G401 (cell line): ENCODE measurements at regions not wholly inside any gene's neighbourhood (a gene's known extent, or its start where the extent isn't known, plus 50 kb on each side); places are given as distances from the start of the nearest gene placed in this dataset.
"Not testable (repeated sequence)": the region's sequence is repeated elsewhere in the genome, so short reads cannot be mapped to it uniquely, and the experiment has no call there.

Source experiments
- DNase-seq: peaks from one replicate; pipeline ENCODE4 v3.0.0-alpha.2; 2015; ENCODE audit warnings: low spot score
- in situ Hi-C: cut with HindIII; loops from 2 replicates; pipeline ENCODE4 v1.10.0; 2016; ENCODE audit warnings: low sequenced_read_pairs, mixed read lengths

DNA sequence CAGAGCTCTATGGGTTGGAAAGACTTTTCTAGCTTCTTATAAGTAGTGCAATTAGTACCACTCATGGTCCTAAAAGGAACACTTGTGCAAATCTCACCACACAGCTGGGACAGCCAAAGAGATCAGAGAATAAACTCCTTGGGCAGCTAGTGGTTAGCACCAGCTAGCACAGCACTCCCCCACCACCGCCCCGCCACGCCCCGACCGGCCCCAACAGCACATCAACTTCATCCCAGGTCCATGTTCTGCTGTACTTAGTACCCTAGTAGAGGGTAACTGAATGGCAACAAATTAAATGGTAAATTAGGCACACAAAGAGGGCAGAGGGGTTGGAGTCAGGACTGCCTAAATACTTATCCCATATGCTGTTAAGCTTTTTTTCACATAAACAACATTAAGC, 118.3 kb upstream of the NPAP1 start:
- DNase-seq, in situ Hi-C loops: not testable (repeated sequence)

DNA sequence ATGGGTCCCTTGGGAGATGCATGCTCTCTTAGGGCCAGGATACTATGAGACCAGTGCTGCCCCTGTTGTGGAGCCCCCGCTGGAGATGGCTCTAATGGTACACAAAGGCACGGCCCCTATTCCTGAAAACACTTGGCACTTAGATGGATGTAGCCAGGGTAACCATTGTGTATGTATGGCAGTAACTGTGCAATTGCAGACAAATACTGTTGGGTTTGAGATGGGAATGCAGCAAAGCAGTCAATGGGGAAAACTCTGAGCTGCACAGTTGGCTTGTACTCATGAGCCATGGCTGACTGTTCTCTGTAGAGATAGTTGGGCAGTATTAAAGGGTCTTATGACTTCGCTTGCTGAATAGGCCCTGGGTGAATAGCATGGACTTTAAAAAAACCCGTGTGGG, 67.9 kb upstream of the NPAP1 start:
- in situ Hi-C loops = no loop called here

DNA sequence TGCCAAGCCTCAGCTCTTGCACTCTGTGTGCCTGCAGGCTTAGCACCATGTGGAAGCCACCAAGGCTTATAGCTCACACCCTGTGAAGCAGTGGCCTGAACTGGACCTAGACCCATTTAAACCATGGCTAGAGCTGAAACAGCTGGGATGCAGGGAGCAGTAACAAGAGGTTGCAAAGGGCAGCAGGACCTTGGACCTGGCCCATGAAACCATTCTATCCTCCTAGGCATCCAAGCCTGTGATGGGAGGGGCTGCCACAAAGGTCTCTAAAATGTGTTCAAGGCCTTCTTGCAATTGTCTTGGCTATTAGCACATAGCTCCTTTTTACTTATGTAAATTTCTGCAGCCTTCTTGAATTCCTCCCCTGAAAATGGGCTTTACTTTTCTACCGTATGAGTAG, 57.9 kb upstream of the NPAP1 start:
- DNase-seq = no peak

More for the DNA sequence above, 67.9 kb upstream of the NPAP1 start:
- DNase-seq = no peak

DNA sequence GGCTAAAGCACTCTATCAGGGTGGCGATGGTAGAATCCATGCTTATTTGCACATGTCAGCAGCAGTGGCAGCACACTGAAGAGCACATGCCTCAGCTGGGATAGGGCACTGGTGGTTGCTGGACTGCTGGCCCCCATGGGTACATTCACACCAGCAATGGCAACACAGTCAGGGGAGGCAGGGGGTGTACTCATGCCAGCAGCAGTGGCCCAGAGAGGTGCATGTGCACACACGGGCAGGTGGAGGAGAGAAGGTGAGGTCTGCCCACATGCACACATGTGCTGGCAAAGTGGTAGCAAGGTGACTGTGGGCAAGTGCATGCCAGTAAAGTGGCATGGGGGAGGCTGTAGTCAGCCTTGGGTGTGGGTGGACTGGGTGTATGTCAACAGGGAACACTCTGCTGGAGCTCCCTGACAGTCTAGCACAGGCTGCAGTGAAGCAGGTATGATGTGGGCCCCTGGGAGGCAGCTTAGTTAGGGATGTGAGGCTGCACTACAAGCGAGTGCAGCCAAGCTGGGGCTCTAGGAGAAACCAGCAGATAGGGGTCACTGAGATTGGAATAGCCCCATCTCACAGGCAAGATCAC, 53.9 kb upstream of the NPAP1 start:
- in situ Hi-C loops = no loop called here
- DNase-seq = no peak

More for the DNA sequence above, 57.9 kb upstream of the NPAP1 start:
- in situ Hi-C loops = no loop called here
